Loucy (cell line): ENCODE measurements at regions not wholly inside any gene's neighbourhood (a gene's known extent, or its start where the extent isn't known, plus 50 kb on each side); places are given as distances from the start of the nearest gene placed in this dataset.

Experiments
- H2AFZ ChIP-seq: fragments of 200-600 bp; sonication (generic); 2 replicates; pipeline ENCODE4 v1.6.0; 2016; ENCODE audit warnings: antibody characterized with exemption, mild to moderate bottlenecking, low read length, moderate library complexity
- H3F3A ChIP-seq: fragments of 200-600 bp; 2 replicates; pipeline ENCODE4 v1.6.0; 2016; ENCODE audit warnings: antibody characterized with exemption, low read depth, mild to moderate bottlenecking
- H3K27me3 ChIP-seq: fragments of 200-600 bp; sonication (generic); 2 replicates; pipeline ENCODE4 v1.6.1; 2014; ENCODE audit warnings: low read length, mild to moderate bottlenecking; ENCODE audit not compliant: insufficient read depth, poor library complexity, severe bottlenecking
- H3K36me3 ChIP-seq: fragments of 200-600 bp; sonication (generic); 2 replicates; pipeline ENCODE4 v1.6.1; 2016; ENCODE audit warnings: low read length; ENCODE audit not compliant: insufficient read depth
- H3K4me1 ChIP-seq: fragments of 200-600 bp; sonication (generic); 2 replicates; pipeline ENCODE4 v1.5.1; 2014; ENCODE audit warnings: low read length, mild to moderate bottlenecking; ENCODE audit not compliant: insufficient read depth, poor library complexity, severe bottlenecking
- H3K4me2 ChIP-seq: fragments of 200-600 bp; sonication (generic); 2 replicates; pipeline ENCODE4 v1.6.0; 2014; ENCODE audit warnings: antibody characterized with exemption, low read length, low read depth, mild to moderate bottlenecking; ENCODE audit not compliant: poor library complexity, severe bottlenecking
- H3K4me3 ChIP-seq: fragments of 200-600 bp; sonication (generic); 2 replicates; pipeline ENCODE4 v1.5.1; 2014; ENCODE audit warnings: low read length, mild to moderate bottlenecking, mixed read lengths; ENCODE audit not compliant: poor library complexity, severe bottlenecking
- H3K79me2 ChIP-seq: fragments of 200-600 bp; sonication (generic); 2 replicates; pipeline ENCODE4 v1.6.1; 2014; ENCODE audit warnings: low read length; ENCODE audit not compliant: insufficient read depth
- H3K9ac ChIP-seq: fragments of 200-600 bp; sonication (generic); 2 replicates; pipeline ENCODE4 v1.6.0; 2014; ENCODE audit warnings: mild to moderate bottlenecking, low read depth, low read length, moderate library complexity; ENCODE audit not compliant: poor library complexity, severe bottlenecking
- H3K9me2 ChIP-seq: fragments of 200-600 bp; sonication (generic); replicated peaks from 2 replicates; pipeline ENCODE4 v1.6.1; 2016; ENCODE audit warnings: low read depth, low read length, mixed read lengths
- H3K9me3 ChIP-seq: fragments of 200-600 bp; sonication (generic); 2 replicates; pipeline ENCODE4 v1.6.1; 2014; ENCODE audit warnings: mild to moderate bottlenecking, antibody characterized with exemption, low read length, low read depth; ENCODE audit not compliant: insufficient read depth
- H4K20me1 ChIP-seq: fragments of 200-600 bp; sonication (generic); 2 replicates; pipeline ENCODE4 v1.6.0; 2014; ENCODE audit warnings: antibody characterized with exemption, low read length, mild to moderate bottlenecking; ENCODE audit not compliant: insufficient read depth, poor library complexity, severe bottlenecking
- CTCF ChIP-seq: fragments of 200-600 bp; sonication (generic); conservative IDR thresholded peaks from 2 replicates; pipeline ENCODE4 v1.5.1; 2014; ENCODE audit warnings: mild to moderate bottlenecking, antibody characterized with exemption, low read length
- EZH2phosphoT487 ChIP-seq: fragments of 200-600 bp; IDR thresholded peaks from 2 replicates; pipeline ENCODE4 v1.6.1; 2018; ENCODE audit warnings: antibody characterized with exemption, mild to moderate bottlenecking, moderate library complexity, borderline replicate concordance

GRCh38 chr1:232577772-232578171, 52.2 kb downstream of the SIPA1L2 start:
- peak overlapping the region; percentile 66 for H3K4me2 ChIP-seq
- no peaks in the 10 kb centered on the region for H4K20me1 ChIP-seq
- H3F3A ChIP-seq, result 0 out of 2 replicates have a peak, but pooled peaks cover 8% of the 10 kb centered on the region
- no peak overlapping the region; the same call in 1 of the 2 replicates for H2AFZ ChIP-seq
- H3K9ac ChIP-seq, result peak overlapping the region; percentile 61
- H3K4me1 ChIP-seq, result peaks cover 69% of the 10 kb centered on the region
- no peaks in the 10 kb centered on the region for H3K36me3 ChIP-seq
- peaks cover 53% of the 10 kb centered on the region for H3K79me2 ChIP-seq
- H3K9me2 ChIP-seq, result no peaks in the 10 kb centered on the region
- TF ChIP-seq EZH2phosphoT487, result no peak
- TF ChIP-seq CTCF, result no peak
- peak overlapping the region; percentile 43 for H3K4me3 ChIP-seq
- H3K27me3 ChIP-seq, result no peaks in the 10 kb centered on the region
- no peaks in the 10 kb centered on the region for H3K9me3 ChIP-seq

DNA sequence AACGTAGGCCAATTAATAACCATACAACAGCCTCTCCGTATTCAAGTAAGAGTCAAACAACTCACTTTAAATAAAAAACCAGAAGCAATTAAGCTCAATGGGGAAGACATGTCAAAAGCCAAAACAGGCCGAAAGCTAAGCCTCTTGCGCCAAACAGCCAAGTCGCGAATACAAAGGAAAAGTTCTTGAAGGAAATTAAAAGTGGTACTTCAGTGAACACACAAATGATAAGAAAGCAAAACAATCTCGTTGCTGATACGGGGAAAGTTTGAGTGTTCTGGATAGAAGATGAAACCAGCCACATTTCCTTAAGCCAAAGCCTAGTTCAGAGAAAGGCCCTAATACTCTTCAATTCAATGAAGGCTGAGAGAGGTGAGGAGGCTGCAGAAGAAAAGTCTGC, 53.4 kb downstream of the SIPA1L2 start:
- 0 out of 2 replicates have a peak, but pooled peaks cover 8% of the 10 kb centered on the region for H3F3A ChIP-seq
- H3K4me3 ChIP-seq, result no peak overlapping the region
- H3K36me3 ChIP-seq, result no peaks in the 10 kb centered on the region
- no peaks in the 10 kb centered on the region for H3K9me2 ChIP-seq
- H3K27me3 ChIP-seq, result no peaks in the 10 kb centered on the region
- H4K20me1 ChIP-seq, result no peaks in the 10 kb centered on the region
- peaks cover 77% of the 10 kb centered on the region for H3K4me1 ChIP-seq
- H3K4me2 ChIP-seq, result no peak overlapping the region
- H3K9me3 ChIP-seq, result no peaks in the 10 kb centered on the region
- no peak overlapping the region for H3K9ac ChIP-seq
- TF ChIP-seq EZH2phosphoT487 (no peak), CTCF (no peak)
- no peak overlapping the region; the same call in 1 of the 2 replicates for H2AFZ ChIP-seq
- H3K79me2 ChIP-seq, result peaks cover 44% of the 10 kb centered on the region

DNA sequence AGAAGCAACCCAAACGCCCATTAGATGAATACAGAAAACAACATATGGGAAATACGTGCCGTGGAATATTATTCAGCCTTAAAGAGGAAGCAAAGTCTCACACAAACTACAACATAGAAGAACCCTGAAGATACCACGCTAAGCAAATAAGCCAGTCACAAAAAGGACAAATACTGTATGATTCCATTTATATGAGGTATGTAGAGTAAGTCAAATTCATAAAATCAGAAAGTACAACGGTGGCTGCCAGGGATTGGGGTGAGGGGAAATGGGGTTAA, 54.2 kb downstream of the SIPA1L2 start:
- H3F3A ChIP-seq, result 0 out of 2 replicates have a peak, but pooled peaks cover 8% of the 10 kb centered on the region
- H4K20me1 ChIP-seq, result no peaks in the 10 kb centered on the region
- no peak overlapping the region for H3K4me2 ChIP-seq
- H3K27me3 ChIP-seq, result no peaks in the 10 kb centered on the region
- H3K4me3 ChIP-seq, result no peak overlapping the region
- H2AFZ ChIP-seq, result no peak overlapping the region
- no peak overlapping the region for H3K9ac ChIP-seq
- H3K79me2 ChIP-seq, result peaks cover 42% of the 10 kb centered on the region
- TF ChIP-seq CTCF (no peak), EZH2phosphoT487 (no peak)
- no peaks in the 10 kb centered on the region for H3K9me2 ChIP-seq
- no peaks in the 10 kb centered on the region for H3K9me3 ChIP-seq
- H3K36me3 ChIP-seq, result no peaks in the 10 kb centered on the region
- H3K4me1 ChIP-seq, result peaks cover 80% of the 10 kb centered on the region
